ENCODE measurements at regions not wholly inside any gene's neighbourhood (a gene's known extent, or its start where the extent isn't known, plus 50 kb on each side); places are given as distances from the start of the nearest gene placed in this dataset.

GRCh38 chr16:5598793-5599192 lies 501.2 kb upstream of the EEF2KMT start:
- TF ChIP-seq ZNF174 (tag by site-specific recombination; IDR thresholded peaks at IDR 0.05) (no peak), CTCF (tag by site-specific recombination; IDR thresholded peaks at IDR 0.05) (no peak), ZNF239 (tag by site-specific recombination; IDR thresholded peaks at IDR 0.05) (no peak), ZSCAN5A (tag by site-specific recombination; IDR thresholded peaks at IDR 0.05) (no peak), ZNF175 (tag by site-specific recombination; IDR thresholded peaks at IDR 0.05) (no peak)

Measured in HEK293 (cell line).